Liver (tissue), 8 donors: ENCODE measurements at regions not wholly inside any gene's neighbourhood (a gene's known extent, or its start where the extent isn't known, plus 50 kb on each side); places are given as distances from the start of the nearest gene placed in this dataset.
"Not testable (repeated sequence)": the region's sequence is repeated elsewhere in the genome, so short reads cannot be mapped to it uniquely, and the experiment has no call there.

Source experiments
- DNase-seq: peaks from one replicate; pipeline ENCODE4 v3.0.0-alpha.2; 2017; ENCODE audit warnings: low spot score
- H3K27ac ChIP-seq, 2 donors: one replicate each; pipeline ENCODE4 v1.7.0; 2013; ENCODE audit warnings: inconsistent platforms in 2 of 2, low read length in 2 of 2, control low read depth in 1 of 2, low read depth in 1 of 2, mild to moderate bottlenecking in 1 of 2
- H3K27me3 ChIP-seq, 4 donors: one replicate each; pipeline versions ENCODE4 v1.6.1 to v1.7.0; 2013; ENCODE audit warnings: low read length in 3 of 4, inconsistent platforms in 1 of 4, mild to moderate bottlenecking in 1 of 4, moderate library complexity in 1 of 4; ENCODE audit not compliant: control insufficient read depth in 4 of 4, insufficient read depth in 4 of 4
- H3K36me3 ChIP-seq, 4 donors: one replicate each; pipeline versions ENCODE4 v1.6.1 to v1.7.0; 2013; ENCODE audit warnings: low read length in 3 of 4, mild to moderate bottlenecking in 3 of 4, low read depth in 1 of 4, moderate library complexity in 1 of 4; ENCODE audit not compliant: control insufficient read depth in 4 of 4, insufficient read depth in 3 of 4
- H3K4me1 ChIP-seq, 4 donors: one replicate each; pipeline versions ENCODE4 v1.6.1 to v1.7.0; 2013; ENCODE audit warnings: low read length in 3 of 4, mild to moderate bottlenecking in 3 of 4, moderate library complexity in 1 of 4; ENCODE audit not compliant: control insufficient read depth in 4 of 4, insufficient read depth in 4 of 4
- H3K4me3 ChIP-seq, 3 donors: one replicate each; pipeline versions ENCODE4 v1.6.1 to v1.7.0; 2013; ENCODE audit warnings: low read length in 3 of 3, control low read depth in 1 of 3, low read depth in 1 of 3, mild to moderate bottlenecking in 1 of 3
- H3K9ac ChIP-seq, 2 donors: one replicate each; pipeline ENCODE4 v1.7.0; 2013; ENCODE audit warnings: low read length in 2 of 2, mild to moderate bottlenecking in 2 of 2, moderate library complexity in 2 of 2, control low read depth in 1 of 2, low read depth in 1 of 2
- H3K9me3 ChIP-seq, 4 donors: one replicate each; pipeline versions ENCODE4 v1.6.1 to v1.7.0; 2013; ENCODE audit warnings: low read length in 3 of 4; ENCODE audit not compliant: control insufficient read depth in 4 of 4
- CTCF ChIP-seq: fragments of 150-350 bp; IDR thresholded peaks from 2 replicates; pipeline ENCODE4 v1.5.1; 2017; ENCODE audit warnings: improper control_type of control experiment, low read depth, low read length; ENCODE audit not compliant: missing input control
- EGR1 ChIP-seq, 2 donors: IDR thresholded peaks; 2 replicates each; pipeline ENCODE4 v1.6.1; 2016 to 2018; ENCODE audit warnings: antibody characterized with exemption in 2 of 2, low read depth in 2 of 2
- FOXA1 ChIP-seq: IDR thresholded peaks from 2 replicates; pipeline ENCODE4 v1.6.1; 2016; ENCODE audit warnings: antibody characterized with exemption
- GABPA ChIP-seq, 2 donors: IDR thresholded peaks in 1 of 2; conservative IDR thresholded peaks in 1 of 2; 2 replicates each; pipeline ENCODE4 v1.6.1; 2016; ENCODE audit warnings: antibody characterized with exemption in 2 of 2, mild to moderate bottlenecking in 1 of 2, moderate library complexity in 1 of 2
- HNF4A ChIP-seq, 2 donors: conservative IDR thresholded peaks; 2 replicates each; pipeline ENCODE4 v1.6.1; 2016; ENCODE audit warnings: antibody characterized with exemption in 2 of 2, mild to moderate bottlenecking in 2 of 2
- JUND ChIP-seq, 2 donors: IDR thresholded peaks; 2 replicates each; pipeline ENCODE4 v1.6.1; 2016; ENCODE audit warnings: antibody characterized with exemption in 2 of 2
- NR2F2 ChIP-seq: IDR thresholded peaks from 2 replicates; pipeline ENCODE4 v1.6.1; 2016; ENCODE audit warnings: antibody characterized with exemption
- RAD21 ChIP-seq, 2 donors: IDR thresholded peaks; 2 replicates each; pipeline ENCODE4 v1.6.1; 2016; ENCODE audit warnings: antibody characterized with exemption in 2 of 2, mild to moderate bottlenecking in 2 of 2
- REST ChIP-seq: IDR thresholded peaks from 2 replicates; pipeline ENCODE4 v1.6.1; 2016; ENCODE audit warnings: antibody characterized with exemption, mild to moderate bottlenecking
- RXRA ChIP-seq, 2 donors: IDR thresholded peaks; 2 replicates each; pipeline ENCODE4 v1.6.1; 2017 to 2018; ENCODE audit warnings: antibody characterized with exemption in 2 of 2, mild to moderate bottlenecking in 1 of 2
- SP1 ChIP-seq: IDR thresholded peaks from 2 replicates; pipeline ENCODE4 v1.6.1; 2018; ENCODE audit warnings: antibody characterized with exemption, mild to moderate bottlenecking
- TAF1 ChIP-seq: conservative IDR thresholded peaks from 2 replicates; pipeline ENCODE4 v1.6.1; 2016; ENCODE audit warnings: antibody characterized with exemption, mild to moderate bottlenecking
- YY1 ChIP-seq: IDR thresholded peaks from 2 replicates; pipeline ENCODE4 v1.6.1; 2016; ENCODE audit warnings: antibody characterized with exemption, mild to moderate bottlenecking
- WGBS: extraction: QIAGEN DNeasy Blood & Tissue Kit; methylation state at CpG from one replicate; pipeline ENCODE4 v1.1.7; 2013; 5-methylcytosine and 5-hydroxymethylcytosine counted together
- TF ChIP-seq, protein P1 (sequence below): IDR thresholded peaks from 2 replicates; pipeline ENCODE4 v1.6.1; 2016; ENCODE audit warnings: antibody characterized with exemption
- donor health status: healthy.
- donor health status: healthy.
- donor health status: healthy.
- donor health status: healthy.
- donor health status: healthy.

DNA sequence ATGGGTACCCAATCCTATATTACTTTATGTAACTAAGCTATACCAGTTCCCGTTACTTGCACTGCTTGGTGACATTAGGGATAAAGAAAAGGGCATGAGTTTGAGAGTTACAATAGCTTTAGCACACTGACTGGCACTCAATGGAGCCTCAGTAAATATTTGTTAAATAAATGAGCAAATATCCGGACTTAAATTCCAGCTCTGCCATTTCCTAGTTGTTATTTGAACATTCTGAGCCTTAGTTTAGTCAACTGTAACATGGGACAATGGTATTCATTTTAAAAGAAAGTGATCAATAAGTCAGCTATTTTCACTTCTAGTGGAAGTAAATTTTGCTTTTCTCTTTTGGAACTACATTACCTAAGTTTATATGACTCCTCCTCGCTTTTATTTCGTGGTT, 198.7 kb downstream of the ZC3H11B start (continued):
- TF ChIP-seq, protein P1, sequence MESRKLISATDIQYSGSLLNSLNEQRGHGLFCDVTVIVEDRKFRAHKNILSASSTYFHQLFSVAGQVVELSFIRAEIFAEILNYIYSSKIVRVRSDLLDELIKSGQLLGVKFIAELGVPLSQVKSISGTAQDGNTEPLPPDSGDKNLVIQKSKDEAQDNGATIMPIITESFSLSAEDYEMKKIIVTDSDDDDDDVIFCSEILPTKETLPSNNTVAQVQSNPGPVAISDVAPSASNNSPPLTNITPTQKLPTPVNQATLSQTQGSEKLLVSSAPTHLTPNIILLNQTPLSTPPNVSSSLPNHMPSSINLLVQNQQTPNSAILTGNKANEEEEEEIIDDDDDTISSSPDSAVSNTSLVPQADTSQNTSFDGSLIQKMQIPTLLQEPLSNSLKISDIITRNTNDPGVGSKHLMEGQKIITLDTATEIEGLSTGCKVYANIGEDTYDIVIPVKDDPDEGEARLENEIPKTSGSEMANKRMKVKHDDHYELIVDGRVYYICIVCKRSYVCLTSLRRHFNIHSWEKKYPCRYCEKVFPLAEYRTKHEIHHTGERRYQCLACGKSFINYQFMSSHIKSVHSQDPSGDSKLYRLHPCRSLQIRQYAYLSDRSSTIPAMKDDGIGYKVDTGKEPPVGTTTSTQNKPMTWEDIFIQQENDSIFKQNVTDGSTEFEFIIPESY: no peak
- TF ChIP-seq EGR1 (IDR thresholded peaks at IDR 0.05; ENCODE audit: low read depth in 2 of 2) (no peak), YY1 (no peak)

- no peaks in the 10 kb centered on the region for H3K9me3 ChIP-seq
- no peak for DNase-seq
- H3K27me3 ChIP-seq: no peaks in the 10 kb centered on the region
- H3K36me3 ChIP-seq: no peaks in the 10 kb centered on the region
- 78% methylated on average over 1 of the region's 1 CpG for WGBS
- no peaks in the 10 kb centered on the region for H3K4me1 ChIP-seq
- H3K9ac ChIP-seq: no peak overlapping the region
- TF ChIP-seq RAD21 (IDR thresholded peaks at IDR 0.05): no peak
- no peak for TF ChIP-seq SP1
- no peak for TF ChIP-seq TAF1
- TF ChIP-seq JUND (IDR thresholded peaks at IDR 0.05): no peak
- TF ChIP-seq HNF4A (conservative IDR thresholded peaks at IDR 0.05): no peak
- TF ChIP-seq, protein P1: no peak
- TF ChIP-seq EGR1 (IDR thresholded peaks at IDR 0.05; ENCODE audit: low read depth in 2 of 2): no peak
- no peak for TF ChIP-seq RXRA (IDR thresholded peaks at IDR 0.05)
- TF ChIP-seq REST: no peak
- no peak for TF ChIP-seq GABPA (IDR thresholded peaks at IDR 0.05 in 1 of 2, conservative IDR thresholded peaks at IDR 0.05 in 1 of 2)
- TF ChIP-seq NR2F2: no peak
- H3K4me3 ChIP-seq: no peak overlapping the region
- H3K27ac ChIP-seq: no peak overlapping the region
Measured at GRCh38 chr1:219413536-219413935, 199.4 kb downstream of the ZC3H11B start.

DNA sequence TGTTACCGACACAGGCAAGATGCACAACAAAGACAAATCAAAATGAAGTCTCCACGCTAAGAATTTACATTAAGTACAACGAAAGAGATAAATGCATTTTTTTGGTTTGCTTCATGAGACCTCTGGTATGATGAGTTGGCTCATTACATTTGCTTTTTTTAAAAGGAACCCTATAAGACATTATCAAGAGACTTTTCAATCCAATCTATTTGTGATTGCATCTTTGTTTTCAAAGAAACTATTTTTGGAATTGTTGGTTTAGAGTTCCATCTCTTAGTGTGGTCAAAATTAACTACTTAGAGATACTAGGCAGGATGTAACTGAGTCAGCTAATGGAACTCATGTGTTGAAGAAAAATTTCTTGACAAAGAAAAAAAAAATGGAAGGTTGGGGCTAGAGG, 200.1 kb downstream of the ZC3H11B start:
- Histone ChIP-seq H3K4me1 (no peaks in the 10 kb centered on the region), H3K27me3 (no peaks in the 10 kb centered on the region), H3K9ac (no peak overlapping the region), H3K27ac (no peak overlapping the region), H3K36me3 (no peaks in the 10 kb centered on the region), H3K4me3 (no peak overlapping the region), H3K9me3 (no peaks in the 10 kb centered on the region)
- TF ChIP-seq CTCF (no peak), FOXA1 (no peak), RAD21 (IDR thresholded peaks at IDR 0.05) (no peak), HNF4A (conservative IDR thresholded peaks at IDR 0.05) (no peak)
- no peak for DNase-seq
- 85% methylated on average over 3 of the region's 3 CpGs for WGBS

DNA sequence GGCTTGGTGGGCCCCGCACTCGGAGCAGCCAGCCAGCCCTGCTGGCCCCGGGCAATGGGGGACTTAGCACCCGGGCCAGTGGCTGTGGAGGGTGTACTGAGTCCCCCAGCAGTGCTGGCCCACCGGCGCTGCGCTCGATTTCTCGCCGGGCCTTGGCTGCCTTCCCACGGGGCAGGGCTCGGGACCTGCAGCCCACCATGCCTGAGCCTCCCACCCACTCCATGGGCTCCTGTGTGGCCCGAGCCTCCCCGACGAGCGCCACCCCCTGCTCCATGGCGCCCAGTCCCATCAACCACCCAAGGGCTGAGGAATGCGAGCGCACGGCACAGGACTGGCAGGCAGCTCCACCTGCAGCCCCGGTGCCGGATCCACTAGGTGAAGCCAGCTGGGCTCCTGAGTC, 202.2 kb downstream of the ZC3H11B start:
- H3K27me3 ChIP-seq, DNase-seq, H3K4me3 ChIP-seq, H3K9ac ChIP-seq, H3K27ac ChIP-seq, H3K9me3 ChIP-seq, H3K36me3 ChIP-seq, H3K4me1 ChIP-seq: not testable (repeated sequence)
- 97% methylated on average over 19 of the region's 22 CpGs for WGBS
